HG03139 (cell line): ENCODE measurements at regions not wholly inside any gene's neighbourhood (a gene's known extent, or its start where the extent isn't known, plus 50 kb on each side); places are given as distances from the start of the nearest gene placed in this dataset.

ENCODE experiments used
- ATAC-seq: cut with Tn5 transposase; IDR thresholded peaks from one replicate; pipeline ENCODE4 v1.9.1; 2021; ENCODE audit not compliant: unreplicated experiment

- no peak for ATAC-seq
Measured at GRCh38 chr6:130755368-130756034, 71.7 kb upstream of the SMLR1 start.

- no peak for ATAC-seq
Measured at GRCh38 chr6:130756824-130757223, 70.4 kb upstream of the SMLR1 start.

GRCh38 chr6:130758813-130759212 lies 68.4 kb upstream of the SMLR1 start:
- ATAC-seq: no peak

GRCh38 chr6:130760006-130760405 lies 67.2 kb upstream of the SMLR1 start:
- ATAC-seq: no peak

GRCh38 chr6:130761286-130761685 lies 65.9 kb upstream of the SMLR1 start:
- no peak for ATAC-seq

- ATAC-seq: no peak
Measured at GRCh38 chr6:130765181-130765727, 62.0 kb upstream of the SMLR1 start.

GRCh38 chr6:130766239-130767144 lies 60.7 kb upstream of the SMLR1 start:
- no peak for ATAC-seq

GRCh38 chr6:130769861-130770260 lies 57.3 kb upstream of the SMLR1 start:
- no peak for ATAC-seq

- no peak for ATAC-seq
Measured at GRCh38 chr6:130771741-130772140, 55.5 kb upstream of the SMLR1 start.

- no peak for ATAC-seq
Measured at GRCh38 chr6:130773860-130774259, 53.3 kb upstream of the SMLR1 start.

GRCh38 chr6:130775411-130776012 lies 51.7 kb upstream of the SMLR1 start:
- no peak for ATAC-seq

GRCh38 chr6:130776287-130776925 lies 50.8 kb upstream of the SMLR1 start:
- ATAC-seq: peak; percentile 96
